Limb (tissue), 2 donors: ENCODE measurements at regions not wholly inside any gene's neighbourhood (a gene's known extent, or its start where the extent isn't known, plus 50 kb on each side); places are given as distances from the start of the nearest gene placed in this dataset.

Source experiments
- DNase-seq, 2 donors: peaks; one replicate each; pipeline ENCODE4 v3.0.0-alpha.2; 2016; ENCODE audit errors: extremely low spot score in 2 of 2

DNA sequence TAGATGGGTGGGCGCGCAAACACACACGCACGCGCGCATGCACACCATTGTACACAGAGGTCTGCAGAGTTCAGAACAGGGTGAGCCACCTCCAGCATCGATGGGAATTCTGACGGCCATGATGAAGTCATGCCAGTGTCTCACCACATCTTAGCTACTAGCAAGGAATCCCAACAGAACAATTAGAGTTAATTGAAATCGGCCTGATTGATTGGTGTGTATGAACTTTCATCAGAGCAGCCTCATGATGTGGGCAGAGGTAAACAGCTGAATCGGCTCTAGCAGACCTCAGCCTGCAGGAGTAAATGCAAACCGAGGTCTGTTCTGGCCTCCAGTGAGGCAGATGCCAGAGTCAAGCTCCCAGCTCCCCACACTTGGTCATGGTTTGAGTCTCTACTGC, 200.6 kb downstream of the CBLN1 start:
- DNase-seq = no peak

DNA sequence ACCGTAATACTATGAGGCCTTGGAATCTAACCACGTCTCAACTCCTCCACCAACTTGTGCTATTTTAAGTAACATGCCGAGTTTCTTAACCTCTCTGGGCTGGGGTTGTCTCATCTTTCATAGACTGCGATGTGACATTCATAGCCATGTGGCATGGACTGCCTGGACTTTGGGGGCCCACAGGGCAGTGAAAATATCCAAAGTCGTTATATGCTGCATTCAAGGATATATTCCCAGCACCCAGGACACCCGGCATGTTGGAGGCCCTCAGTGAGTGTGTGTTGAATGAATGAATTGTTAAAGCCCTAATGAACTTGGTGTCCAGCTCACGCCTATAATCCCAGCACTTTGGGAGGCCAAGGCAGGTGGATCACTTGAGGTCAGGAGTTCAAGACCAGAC, 203.1 kb downstream of the CBLN1 start:
- no peak for DNase-seq

DNA sequence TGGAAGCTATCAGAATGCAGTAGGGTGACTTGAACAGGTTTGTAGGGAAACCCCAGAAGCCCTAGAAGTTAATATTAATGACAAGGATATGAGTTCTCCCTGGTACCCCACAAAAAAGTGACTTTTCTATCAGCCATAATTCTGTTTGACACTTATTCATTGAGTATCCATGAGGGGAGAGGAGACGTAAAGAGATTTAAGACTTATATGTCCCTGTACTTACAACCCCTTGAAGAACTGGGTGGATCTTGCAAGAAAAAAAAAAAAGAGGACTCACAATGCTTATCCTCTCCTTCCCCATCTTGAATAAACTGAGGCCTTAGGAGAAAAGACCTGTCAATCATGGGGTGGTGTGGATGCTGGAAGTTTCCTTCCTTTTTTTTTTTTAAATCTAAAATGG, 203.5 kb downstream of the CBLN1 start:
- DNase-seq = no peak

DNA sequence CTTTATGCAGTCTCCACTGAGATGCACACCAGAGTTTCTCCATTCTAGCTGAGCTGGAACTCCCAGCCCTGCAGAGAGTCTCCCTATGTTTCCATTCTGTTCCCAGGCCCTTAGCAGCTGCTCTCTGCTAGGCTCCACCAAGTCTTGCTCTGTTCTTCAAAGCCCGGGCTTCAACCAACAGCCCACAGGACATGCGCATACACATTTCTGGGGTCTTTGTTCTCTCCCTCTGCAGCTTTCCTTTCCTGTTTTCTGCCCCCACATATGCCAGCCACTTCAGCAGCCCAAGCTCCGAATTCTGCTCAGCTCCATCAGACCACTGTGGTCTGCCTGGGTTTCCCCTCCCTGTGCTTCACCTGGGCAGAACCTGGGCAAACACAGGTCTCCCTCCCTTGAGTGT, 205.9 kb downstream of the CBLN1 start:
- DNase-seq = no peak

DNA sequence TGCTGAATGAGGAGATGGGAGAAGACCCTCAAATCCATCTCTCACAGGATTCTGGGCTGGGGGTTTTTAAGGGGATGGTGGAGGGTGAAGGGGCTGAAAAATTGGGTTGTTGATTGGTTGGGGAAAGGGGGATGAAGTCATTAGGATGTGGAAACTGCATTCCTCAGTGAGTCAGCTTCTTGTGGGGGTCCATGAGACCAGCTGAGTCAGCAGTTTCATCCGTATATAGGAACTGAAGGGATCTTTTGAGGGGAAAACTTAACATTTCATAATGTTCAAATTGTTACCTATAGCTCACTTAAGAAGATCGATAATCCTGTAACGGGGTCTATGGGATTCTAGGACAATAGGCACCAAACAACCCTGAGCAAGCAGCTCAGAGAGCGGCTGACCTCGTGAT, 213.4 kb downstream of the CBLN1 start:
- no peak for DNase-seq

DNA sequence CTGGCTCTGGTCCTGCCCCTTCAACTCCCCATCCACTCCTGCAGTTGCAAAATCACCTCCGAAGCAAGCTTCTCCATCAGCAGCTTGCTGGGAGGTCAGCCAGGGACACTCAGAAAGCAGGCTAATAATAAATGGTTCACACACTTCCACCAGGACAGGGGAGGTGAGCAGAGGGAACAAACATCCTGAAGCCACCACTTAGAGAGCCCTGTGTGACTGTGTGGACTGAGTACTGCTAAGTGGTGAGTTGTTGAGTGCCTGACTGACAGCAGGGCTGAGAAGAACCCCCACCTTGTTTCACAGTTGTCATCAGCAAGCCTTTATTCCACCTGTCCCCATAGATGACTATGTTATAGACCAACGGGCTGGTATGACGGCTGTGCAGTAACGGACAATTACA, 213.9 kb downstream of the CBLN1 start:
- no peak for DNase-seq

DNA sequence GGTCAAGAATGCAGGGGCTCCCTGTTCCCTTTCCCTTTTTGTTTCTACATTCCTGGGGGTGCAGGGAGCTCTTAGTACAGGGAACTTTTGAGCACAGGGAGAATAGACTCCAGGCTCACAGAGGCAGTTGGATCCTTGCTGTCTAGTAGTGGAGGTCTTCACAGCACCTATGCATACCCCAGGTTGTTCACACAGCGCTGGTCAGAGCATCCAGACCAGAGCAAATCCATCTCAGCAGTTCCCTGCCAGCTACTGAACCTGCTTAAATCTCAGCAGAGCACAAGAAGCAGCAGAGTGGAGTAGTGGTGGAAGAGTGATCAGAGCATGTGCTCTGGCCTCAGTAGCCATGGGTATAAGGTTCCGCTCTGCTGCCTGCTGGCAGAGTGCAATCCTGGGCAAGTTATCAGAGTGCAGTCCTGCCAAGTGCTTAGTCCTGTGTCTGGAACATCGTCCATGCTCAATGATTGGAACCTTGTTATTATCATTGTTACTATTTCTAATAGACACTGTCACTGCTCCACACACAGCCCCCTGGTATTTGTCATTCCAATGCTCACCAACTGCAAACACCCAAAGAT, 220.4 kb downstream of the CBLN1 start:
- DNase-seq = no peak

DNA sequence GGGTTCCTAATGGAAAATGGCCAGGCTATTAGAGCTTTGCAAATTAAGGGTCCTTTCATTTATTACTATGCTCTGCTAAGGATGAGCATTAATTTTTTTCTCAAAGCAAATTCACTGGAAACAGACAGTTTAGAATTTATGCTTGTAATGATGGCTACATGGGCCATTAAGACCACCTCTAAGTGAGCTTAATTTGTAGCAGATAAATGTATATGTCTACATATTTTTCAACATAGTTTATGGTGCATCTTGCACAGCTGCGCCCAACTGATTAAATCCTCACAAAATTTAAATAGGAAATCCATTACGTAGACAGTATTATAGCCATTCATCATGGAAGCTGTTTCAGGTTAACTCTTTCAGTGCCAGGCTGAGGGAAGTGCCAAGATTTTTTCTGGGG, 220.9 kb downstream of the CBLN1 start:
- DNase-seq = no peak

DNA sequence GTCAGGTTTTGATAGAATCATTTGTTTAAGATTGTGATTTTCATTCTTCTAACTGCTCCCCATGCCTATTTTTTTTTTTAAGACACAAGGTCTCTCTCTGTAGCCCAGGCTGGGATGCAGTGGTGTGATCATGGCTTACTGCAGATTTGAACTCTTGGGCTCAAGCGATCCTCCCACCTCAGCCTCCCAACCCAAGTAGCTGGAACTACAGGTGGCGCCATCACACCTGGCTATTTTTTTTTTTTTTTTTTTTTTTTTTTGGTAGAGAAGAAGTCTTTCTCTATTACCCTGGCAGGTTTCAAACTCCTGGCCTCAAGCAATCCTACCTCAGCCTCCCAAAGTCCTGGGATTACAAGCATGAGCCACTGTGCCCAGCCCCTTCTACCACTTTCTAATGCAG, 223.3 kb downstream of the CBLN1 start:
- DNase-seq = no peak

DNA sequence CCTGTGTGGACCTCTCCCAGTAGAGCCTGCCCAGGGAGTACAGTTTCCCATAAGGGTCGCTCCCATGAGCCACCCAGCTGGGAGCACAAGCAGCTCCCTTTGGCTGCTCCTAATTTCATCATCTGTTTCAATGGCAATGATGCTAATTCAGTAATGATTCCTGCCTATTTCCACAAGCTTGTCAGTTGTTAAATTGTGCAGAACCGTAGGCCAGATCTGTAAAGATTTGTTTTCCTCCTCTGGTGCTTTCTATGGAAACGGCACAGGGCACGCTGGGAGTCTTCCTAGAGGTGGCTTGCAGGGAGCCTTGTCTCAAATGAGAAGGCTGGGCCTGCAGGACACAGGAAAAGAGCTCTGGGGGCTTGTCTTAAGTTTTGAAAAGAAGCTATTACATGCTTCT, 223.7 kb downstream of the CBLN1 start:
- no peak for DNase-seq

DNA sequence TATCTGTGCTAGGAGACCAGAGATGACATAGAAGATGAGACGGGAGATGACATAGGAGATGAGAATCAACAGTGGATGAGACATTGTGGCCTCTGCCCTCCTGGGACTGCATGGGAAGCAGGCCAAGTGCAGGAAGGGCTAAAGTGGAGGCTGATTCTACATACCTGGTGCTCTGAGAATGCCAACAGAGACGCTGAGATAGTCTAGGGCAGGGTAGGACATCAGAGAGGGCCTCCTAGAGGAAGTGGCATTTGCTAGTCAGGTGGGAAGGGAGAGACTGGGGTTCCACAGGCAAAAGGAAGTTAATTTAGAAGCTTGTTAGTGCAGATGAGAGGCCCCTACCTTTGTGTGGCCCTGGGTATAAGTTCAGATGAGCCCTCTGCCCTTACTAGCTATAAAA, 224.2 kb downstream of the CBLN1 start:
- DNase-seq = no peak

DNA sequence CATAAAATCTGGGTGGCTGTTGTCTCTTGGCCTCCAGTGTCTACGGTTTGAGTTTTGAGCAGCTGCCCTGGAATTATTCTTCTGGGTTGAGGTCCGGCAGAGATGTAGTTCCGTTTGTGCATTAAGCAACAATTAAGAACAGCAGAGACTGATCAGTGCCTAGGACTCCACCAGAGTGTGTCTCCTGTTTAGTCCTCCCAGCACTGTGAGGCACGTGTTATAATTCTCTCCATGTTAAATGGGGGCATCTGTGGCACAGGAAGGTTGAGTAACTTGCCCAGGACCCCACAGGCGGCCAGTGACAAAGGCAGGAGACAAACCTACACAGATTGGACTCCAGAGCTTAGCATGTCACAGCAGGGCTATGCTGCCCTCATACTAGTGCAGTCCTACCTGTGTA, 225.1 kb downstream of the CBLN1 start:
- no peak for DNase-seq

DNA sequence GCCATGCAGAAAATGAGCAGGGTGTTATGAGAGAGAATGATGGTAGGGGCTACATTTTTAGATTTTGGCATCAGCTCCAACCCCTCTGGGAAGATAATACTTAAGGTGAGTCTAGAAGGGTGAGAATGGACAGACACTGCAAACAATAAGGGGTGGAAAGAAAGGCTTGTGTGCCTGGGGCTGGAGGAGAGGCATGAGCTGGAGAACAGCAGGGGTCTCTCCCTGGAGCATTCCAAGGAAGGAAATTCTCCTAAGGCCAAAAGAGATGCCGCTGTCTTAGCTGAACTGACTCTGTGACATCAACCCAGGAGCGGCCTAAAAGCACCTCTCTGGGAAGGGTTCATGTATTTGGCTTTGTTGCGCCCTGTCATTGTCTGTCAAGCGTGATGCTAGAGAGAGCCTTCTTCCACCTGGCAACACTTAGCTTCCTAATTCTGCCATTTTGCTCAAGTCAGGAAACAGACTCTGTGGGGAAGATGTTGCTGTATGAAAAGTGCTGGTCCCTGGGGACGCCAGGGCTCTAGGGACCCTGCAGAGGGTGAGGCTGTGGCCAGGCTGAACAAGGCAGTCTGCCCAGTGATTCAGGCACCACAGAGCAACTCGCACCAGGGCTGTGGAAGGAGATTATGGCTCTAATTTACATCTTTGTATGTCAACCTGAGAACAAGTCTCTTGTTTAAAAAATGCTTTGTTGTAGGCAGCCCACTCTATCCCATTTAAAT, 225.7 kb downstream of the CBLN1 start:
- no peak for DNase-seq

DNA sequence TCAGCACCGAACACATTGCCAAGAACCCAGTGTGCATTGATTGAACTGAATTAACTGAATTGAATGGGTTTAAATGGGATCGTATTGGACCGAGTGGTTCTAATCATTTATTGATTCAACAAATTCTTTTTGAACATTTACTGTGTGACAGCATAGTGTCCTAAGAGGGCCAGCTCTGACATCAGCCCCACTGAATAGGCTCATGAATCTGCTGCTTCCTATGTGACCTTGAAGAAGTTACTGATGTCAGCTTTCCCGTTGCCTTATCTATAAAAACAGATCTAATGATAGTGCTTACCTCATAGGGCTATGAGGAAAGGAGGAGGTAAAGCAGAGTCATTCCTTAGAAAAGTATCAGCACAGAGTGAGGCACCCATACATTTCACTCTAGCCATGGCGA, 226.3 kb downstream of the CBLN1 start:
- no peak for DNase-seq

DNA sequence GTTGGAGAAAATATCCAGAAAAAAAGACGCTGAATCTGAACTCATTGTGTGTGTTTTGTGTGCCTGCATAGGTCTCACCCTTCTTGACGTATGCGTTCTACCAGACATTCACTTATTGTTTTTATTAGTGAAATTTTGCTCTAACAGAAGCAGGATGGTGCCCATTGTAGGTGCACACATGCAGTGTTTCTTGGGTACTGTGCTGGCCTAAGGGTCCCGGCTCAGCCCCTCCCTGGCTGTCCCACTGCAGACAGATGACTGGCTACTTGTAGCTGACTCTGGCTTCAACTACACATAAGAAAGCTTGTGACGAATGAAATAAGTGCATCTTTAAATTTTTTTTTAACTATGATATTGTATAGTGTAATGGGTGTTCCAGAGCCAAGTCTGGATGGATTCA, 227.0 kb downstream of the CBLN1 start:
- DNase-seq = no peak

DNA sequence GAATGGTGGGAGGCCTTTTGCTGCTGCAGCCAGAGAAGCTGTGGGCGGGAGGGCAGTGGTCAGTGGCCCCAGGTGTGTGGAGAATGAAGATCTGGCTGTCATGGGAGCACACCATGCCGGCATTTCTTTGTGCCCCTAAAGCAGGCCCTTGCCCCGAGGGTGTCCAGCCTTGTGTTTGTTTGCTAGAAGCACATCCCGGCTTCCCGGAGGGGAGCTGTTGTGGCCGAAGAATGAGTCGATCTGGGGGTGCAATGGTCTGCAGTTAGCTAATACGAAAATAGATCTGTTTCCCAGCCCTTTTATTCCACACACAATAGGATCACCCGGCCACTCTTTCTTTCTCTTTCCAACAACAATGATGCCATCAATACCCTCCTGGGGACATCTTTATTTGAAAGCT, 228.8 kb downstream of the CBLN1 start:
- DNase-seq = no peak

DNA sequence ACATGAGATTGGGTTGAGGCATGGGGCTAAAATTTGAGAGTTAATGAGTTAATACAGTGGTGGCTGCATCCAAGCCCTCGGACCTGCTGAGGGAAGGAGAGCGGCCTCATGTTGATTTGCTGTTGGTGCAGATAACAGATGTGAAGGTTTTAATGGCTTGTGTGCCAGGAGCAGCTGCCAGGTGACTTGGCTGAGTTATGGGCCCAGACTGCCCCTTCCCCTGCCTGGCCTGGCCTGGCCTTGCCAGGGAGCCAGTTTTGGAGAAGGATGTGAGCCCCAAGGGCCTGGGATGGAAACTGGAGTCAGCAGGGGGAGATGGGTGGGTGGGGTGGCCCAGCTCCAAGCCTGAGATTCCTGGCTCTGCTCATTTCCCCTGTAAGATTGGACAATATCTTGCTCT, 230.1 kb downstream of the CBLN1 start:
- no peak for DNase-seq

DNA sequence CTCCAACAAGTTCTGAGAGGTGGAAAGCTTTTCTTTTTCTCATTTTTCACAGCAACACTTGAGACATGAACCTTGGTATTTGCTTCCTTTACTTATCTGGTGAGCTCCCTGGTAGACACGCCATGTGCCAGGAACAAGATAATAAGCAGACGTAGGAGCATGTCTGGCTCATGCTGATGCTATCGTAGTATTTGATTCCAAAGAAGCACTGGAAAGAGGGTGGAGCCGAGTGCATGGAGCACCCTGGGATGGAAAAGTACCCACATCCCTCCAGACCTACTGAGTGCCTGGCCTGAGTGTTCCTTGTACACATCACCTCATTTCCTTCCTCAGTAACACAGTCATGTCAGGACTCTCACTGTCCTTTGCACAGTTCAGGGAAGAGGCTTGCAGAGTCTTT, 231.0 kb downstream of the CBLN1 start:
- DNase-seq = no peak

DNA sequence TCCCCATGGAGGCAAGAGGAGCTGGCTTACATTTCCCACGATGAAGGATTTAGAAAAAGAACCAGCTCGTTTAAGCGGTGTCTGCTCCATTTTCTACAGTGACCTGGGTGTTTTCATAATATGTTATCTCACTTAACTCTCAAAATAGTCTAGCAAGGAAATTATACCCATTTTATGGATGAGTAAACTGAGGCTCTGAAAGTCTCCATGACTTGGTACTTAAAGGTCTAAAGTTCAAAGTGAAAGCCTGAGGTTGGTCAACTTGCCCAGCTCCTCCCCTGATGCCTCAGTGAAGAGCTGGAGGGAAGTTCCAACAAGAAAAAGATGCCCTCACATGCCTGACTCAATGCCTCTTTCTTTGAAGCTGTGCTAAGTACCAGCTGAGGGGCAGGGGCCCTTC, 232.0 kb downstream of the CBLN1 start:
- DNase-seq = no peak

DNA sequence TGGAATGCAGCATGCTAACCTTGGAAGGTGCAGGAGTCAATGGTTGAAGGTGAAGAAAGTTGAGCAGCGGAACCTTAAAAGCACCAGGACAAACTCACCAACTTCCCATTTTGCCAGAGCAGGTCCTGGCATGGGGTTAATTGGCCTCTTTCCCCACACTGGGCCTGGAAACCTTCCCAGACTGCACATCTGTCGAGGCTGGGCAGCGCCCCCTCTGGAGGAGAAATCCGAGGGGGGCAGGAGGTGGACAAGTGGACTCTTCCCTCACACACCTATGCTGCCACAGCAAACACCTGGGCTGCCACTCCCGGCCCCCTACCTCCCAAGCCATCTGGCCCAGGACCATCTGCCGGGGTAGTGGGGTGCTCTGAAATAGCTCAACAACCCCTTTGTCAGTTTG, 232.4 kb downstream of the CBLN1 start:
- no peak for DNase-seq

DNA sequence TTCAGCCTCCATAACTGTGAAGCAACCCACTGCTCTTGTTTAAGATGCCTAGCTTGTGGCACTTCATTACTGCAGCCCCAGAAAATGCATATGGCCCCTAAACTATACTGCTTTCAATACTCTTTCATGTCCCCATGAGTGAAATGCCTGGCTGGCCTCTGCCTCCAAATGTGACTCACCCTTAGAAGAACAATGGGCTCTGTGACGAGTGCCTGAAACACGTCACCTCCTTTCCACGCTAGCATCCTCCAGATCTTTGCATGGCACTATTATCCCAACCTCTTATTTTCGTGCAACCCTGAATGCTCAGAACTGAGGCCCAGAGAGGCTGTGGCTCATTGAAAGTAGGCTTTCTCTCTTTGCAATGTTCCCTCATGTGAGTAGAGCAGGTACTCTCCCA, 233.1 kb downstream of the CBLN1 start:
- DNase-seq = no peak

DNA sequence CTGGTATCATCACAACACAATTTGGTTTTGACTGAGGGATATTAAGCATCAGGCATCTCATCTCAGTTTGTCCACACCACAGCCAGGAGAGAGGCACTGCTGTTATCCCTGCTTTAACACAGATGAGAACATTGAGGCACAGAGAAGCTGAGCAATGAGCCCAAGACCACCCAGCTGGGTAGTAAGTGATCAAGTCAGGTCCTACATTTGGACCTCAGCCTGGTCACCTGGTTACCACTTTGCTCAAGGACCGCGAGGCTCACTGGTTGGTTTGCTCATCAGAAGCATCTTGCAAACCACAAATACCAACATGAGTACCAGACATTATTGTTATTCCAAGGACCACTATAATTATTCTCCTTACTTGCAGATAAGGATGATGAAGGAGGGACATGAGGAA, 245.5 kb downstream of the CBLN1 start:
- no peak for DNase-seq

DNA sequence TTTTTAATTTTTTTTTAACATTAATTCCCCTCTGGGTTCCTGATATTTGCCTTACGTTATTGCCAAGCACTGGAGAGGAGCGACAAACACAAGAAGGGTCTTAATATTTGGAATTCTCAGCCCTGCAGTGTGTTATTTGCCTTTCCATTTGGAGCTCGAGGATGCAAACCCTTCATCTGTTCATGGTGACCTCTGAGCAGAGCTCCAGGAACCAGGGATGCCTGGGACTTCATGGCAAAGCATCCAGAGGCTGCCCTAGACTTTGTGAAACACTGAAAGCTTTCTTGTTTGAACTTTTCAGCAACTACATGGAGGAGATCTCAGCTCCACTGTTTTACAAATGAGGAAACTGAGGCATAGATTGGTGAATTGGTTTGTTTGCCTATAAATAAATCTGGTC, 254.2 kb downstream of the CBLN1 start:
- no peak for DNase-seq
